ENCODE measurements at regions not wholly inside any gene's neighbourhood (a gene's known extent, or its start where the extent isn't known, plus 50 kb on each side); places are given as distances from the start of the nearest gene placed in this dataset.

GRCh38 chr4:79495447-79495846 lies 87.4 kb upstream of the GK2 start:
- TF ChIP-seq, protein P1, sequence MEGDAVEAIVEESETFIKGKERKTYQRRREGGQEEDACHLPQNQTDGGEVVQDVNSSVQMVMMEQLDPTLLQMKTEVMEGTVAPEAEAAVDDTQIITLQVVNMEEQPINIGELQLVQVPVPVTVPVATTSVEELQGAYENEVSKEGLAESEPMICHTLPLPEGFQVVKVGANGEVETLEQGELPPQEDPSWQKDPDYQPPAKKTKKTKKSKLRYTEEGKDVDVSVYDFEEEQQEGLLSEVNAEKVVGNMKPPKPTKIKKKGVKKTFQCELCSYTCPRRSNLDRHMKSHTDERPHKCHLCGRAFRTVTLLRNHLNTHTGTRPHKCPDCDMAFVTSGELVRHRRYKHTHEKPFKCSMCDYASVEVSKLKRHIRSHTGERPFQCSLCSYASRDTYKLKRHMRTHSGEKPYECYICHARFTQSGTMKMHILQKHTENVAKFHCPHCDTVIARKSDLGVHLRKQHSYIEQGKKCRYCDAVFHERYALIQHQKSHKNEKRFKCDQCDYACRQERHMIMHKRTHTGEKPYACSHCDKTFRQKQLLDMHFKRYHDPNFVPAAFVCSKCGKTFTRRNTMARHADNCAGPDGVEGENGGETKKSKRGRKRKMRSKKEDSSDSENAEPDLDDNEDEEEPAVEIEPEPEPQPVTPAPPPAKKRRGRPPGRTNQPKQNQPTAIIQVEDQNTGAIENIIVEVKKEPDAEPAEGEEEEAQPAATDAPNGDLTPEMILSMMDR (IDR thresholded peaks at IDR 0.05): no peak
- TF ChIP-seq POLR2AphosphoS5 (IDR thresholded peaks at IDR 0.05): no peak

Data from gastroesophageal sphincter (tissue), 3 donors.